MM.1S (cell line): ENCODE measurements at regions not wholly inside any gene's neighbourhood (a gene's known extent, or its start where the extent isn't known, plus 50 kb on each side); places are given as distances from the start of the nearest gene placed in this dataset.

Experiments
- CTCF ChIP-seq: fragments of 300-600 bp; sonication (generic); IDR thresholded peaks from 2 replicates; pipeline ENCODE4 v1.5.1; 2016; ENCODE audit warnings: antibody characterized with exemption, low read length, mixed read lengths
- EZH2 ChIP-seq: fragments of 300-600 bp; sonication (generic); optimal IDR thresholded peaks from 2 replicates; pipeline ENCODE3; 2017; ENCODE audit warnings: low read depth, mild to moderate bottlenecking, antibody characterized with exemption, low read length, mixed read lengths
- EZH2phosphoT487 ChIP-seq: fragments of 300-600 bp; sonication (generic); IDR thresholded peaks from 2 replicates; pipeline ENCODE4 v1.6.1; 2018; ENCODE audit warnings: antibody characterized with exemption, low read length

GRCh38 chr6:95366414-95366813, 210.9 kb upstream of the MANEA start:
- no peak for TF ChIP-seq EZH2
- TF ChIP-seq CTCF, result no peak
- no peak for TF ChIP-seq EZH2phosphoT487
